ENCODE measurements at regions not wholly inside any gene's neighbourhood (a gene's known extent, or its start where the extent isn't known, plus 50 kb on each side); places are given as distances from the start of the nearest gene placed in this dataset.

GRCh38 chr3:117107946-117108345, 398.4 kb downstream of the TUSC7 start:
- no peaks in the 10 kb centered on the region for H3K27me3 ChIP-seq (replicated peaks in 1 of 4; ENCODE audit: control insufficient read depth in 3 of 4, extremely low read depth in 1 of 4, insufficient read depth in 3 of 4, low read length in 3 of 4)
- H3K56ac ChIP-seq (replicated peaks; ENCODE audit: insufficient read length, low read depth, low read length), result no peak overlapping the region
- peaks cover 0 to 5% (median 2%) of the 10 kb centered on the region in 4 experiments; a peak in 2 of 7 replicates for H3K4me1 ChIP-seq (replicated peaks in 1 of 4; ENCODE audit: control insufficient read depth in 3 of 4, insufficient read depth in 4 of 4, low read length in 3 of 4)
- no peak overlapping the region for H3K14ac ChIP-seq (ENCODE audit: insufficient read length)
- ChIA-PET CTCF (ENCODE audit: partially characterized antibody) (no interaction called here), POLR2A (ENCODE audit: partially characterized antibody) (no interaction called here)
- no peak for DNase-seq (ENCODE audit: low read depth in 1 of 2, low spot score in 2 of 2)
- H3K18ac ChIP-seq (ENCODE audit: extremely low read depth, low read length), result no peak overlapping the region
- H3K79me1 ChIP-seq (ENCODE audit: low read depth, low read length), result no peaks in the 10 kb centered on the region
- H3K23ac ChIP-seq (ENCODE audit: insufficient read length), result no peak overlapping the region
- H4K91ac ChIP-seq (replicated peaks; ENCODE audit: insufficient read length, low read length), result no peak overlapping the region
- no peak overlapping the region for H2BK20ac ChIP-seq (ENCODE audit: low read length)
- H2AFZ ChIP-seq (ENCODE audit: low read length), result no peak overlapping the region
- no peaks in the 10 kb centered on the region for H3K23me2 ChIP-seq (ENCODE audit: low read depth, low read length)
- no peak overlapping the region for H3K4me2 ChIP-seq (ENCODE audit: insufficient read depth in 1 of 2, low read depth in 2 of 2, low read length in 2 of 2)
- H4K5ac ChIP-seq (ENCODE audit: insufficient read length, low read depth, low read length), result no peak overlapping the region
- H3K27ac ChIP-seq (ENCODE audit: low read depth, low read length), result no peak overlapping the region
- H4K20me1 ChIP-seq (replicated peaks in 1 of 2; ENCODE audit: control insufficient read depth in 1 of 2, insufficient read depth in 2 of 2, low read length in 2 of 2), result no peaks in the 10 kb centered on the region
- H3K36me3 ChIP-seq (ENCODE audit: control insufficient read depth in 2 of 4, insufficient read depth in 4 of 4, low read length in 3 of 4), result no peaks in the 10 kb centered on the region
- WGBS, 2 experiments (ENCODE audit: extremely low coverage in 1 of 2, insufficient coverage in 1 of 2, insufficient read length in 1 of 2, insufficient replicate concordance in 2 of 2, low coverage in 1 of 2, low lambda C conversion rate in 2 of 2, missing lambda C conversion rate in 1 of 2), result 73% methylated on average over 2 of the region's 2 CpGs; no CpG with 5 or more reads in 1 of the 2 experiments
- H3K4ac ChIP-seq (replicated peaks; ENCODE audit: insufficient read length, low read depth, low read length), result no peak overlapping the region
- H2BK12ac ChIP-seq (ENCODE audit: low read depth, low read length), result no peak overlapping the region
- peaks cover 4 to 5% of the 10 kb centered on the region in 2 experiments; a peak in 2 of 4 replicates for H3K9me3 ChIP-seq (ENCODE audit: insufficient read depth in 2 of 2, low read depth in 1 of 2, low read length in 1 of 2)
- no peak overlapping the region for H2AK5ac ChIP-seq (ENCODE audit: low read depth, low read length)
- no peak overlapping the region for H4K8ac ChIP-seq (ENCODE audit: extremely low read depth, insufficient read depth, low read length)
- no peak overlapping the region for H3K4me3 ChIP-seq (ENCODE audit: extremely low read depth in 1 of 4, insufficient read depth in 2 of 4, low read depth in 3 of 4, low read length in 4 of 4)
- FAIRE-seq, result no peak
- no peak overlapping the region for H2BK120ac ChIP-seq (replicated peaks; ENCODE audit: low read depth, low read length)
- no peak overlapping the region for H3K9ac ChIP-seq (replicated peaks in 1 of 4; ENCODE audit: extremely low read depth in 1 of 4, low read depth in 3 of 4, low read length in 3 of 4)
- no peaks in the 10 kb centered on the region for H3K79me2 ChIP-seq (ENCODE audit: control insufficient read depth in 1 of 2, insufficient read depth in 2 of 2, low read length in 2 of 2)
- H2BK15ac ChIP-seq (ENCODE audit: low read length), result no peak overlapping the region
- no peak overlapping the region for H2BK5ac ChIP-seq (ENCODE audit: low read depth, low read length)
- no peak for TF ChIP-seq HDAC6 (IDR thresholded peaks at IDR 0.05; ENCODE audit: low read depth, low read length)
- TF ChIP-seq GTF2F1 (IDR thresholded peaks at IDR 0.05; ENCODE audit: borderline replicate concordance, low read depth, low read length), result no peak
- TF ChIP-seq TAF1 (IDR thresholded peaks at IDR 0.05; ENCODE audit: low read depth, low read length), result no peak
- TF ChIP-seq CTBP2 (IDR thresholded peaks at IDR 0.05; ENCODE audit: borderline replicate concordance, insufficient read depth, insufficient read length, low read length), result no peak
- no peak for TF ChIP-seq SUZ12 (IDR thresholded peaks at IDR 0.05; ENCODE audit: low read length)
- TF ChIP-seq MAFK (IDR thresholded peaks at IDR 0.05; ENCODE audit: low read depth, low read length), result no peak
- TF ChIP-seq SIRT6 (IDR thresholded peaks at IDR 0.05; ENCODE audit: low read length), result no peak
